Loucy (cell line): ENCODE measurements at regions not wholly inside any gene's neighbourhood (a gene's known extent, or its start where the extent isn't known, plus 50 kb on each side); places are given as distances from the start of the nearest gene placed in this dataset.

Source experiments
- H2AFZ ChIP-seq: fragments of 200-600 bp; sonication (generic); 2 replicates; pipeline ENCODE4 v1.6.0; 2016; ENCODE audit warnings: antibody characterized with exemption, mild to moderate bottlenecking, low read length, moderate library complexity
- H3F3A ChIP-seq: fragments of 200-600 bp; 2 replicates; pipeline ENCODE4 v1.6.0; 2016; ENCODE audit warnings: antibody characterized with exemption, low read depth, mild to moderate bottlenecking
- H3K27me3 ChIP-seq: fragments of 200-600 bp; sonication (generic); 2 replicates; pipeline ENCODE4 v1.6.1; 2014; ENCODE audit warnings: low read length, mild to moderate bottlenecking; ENCODE audit not compliant: insufficient read depth, poor library complexity, severe bottlenecking
- H3K36me3 ChIP-seq: fragments of 200-600 bp; sonication (generic); 2 replicates; pipeline ENCODE4 v1.6.1; 2016; ENCODE audit warnings: low read length; ENCODE audit not compliant: insufficient read depth
- H3K4me1 ChIP-seq: fragments of 200-600 bp; sonication (generic); 2 replicates; pipeline ENCODE4 v1.5.1; 2014; ENCODE audit warnings: low read length, mild to moderate bottlenecking; ENCODE audit not compliant: insufficient read depth, poor library complexity, severe bottlenecking
- H3K4me2 ChIP-seq: fragments of 200-600 bp; sonication (generic); 2 replicates; pipeline ENCODE4 v1.6.0; 2014; ENCODE audit warnings: antibody characterized with exemption, low read length, low read depth, mild to moderate bottlenecking; ENCODE audit not compliant: poor library complexity, severe bottlenecking
- H3K4me3 ChIP-seq: fragments of 200-600 bp; sonication (generic); 2 replicates; pipeline ENCODE4 v1.5.1; 2014; ENCODE audit warnings: low read length, mild to moderate bottlenecking, mixed read lengths; ENCODE audit not compliant: poor library complexity, severe bottlenecking
- H3K79me2 ChIP-seq: fragments of 200-600 bp; sonication (generic); 2 replicates; pipeline ENCODE4 v1.6.1; 2014; ENCODE audit warnings: low read length; ENCODE audit not compliant: insufficient read depth
- H3K9ac ChIP-seq: fragments of 200-600 bp; sonication (generic); 2 replicates; pipeline ENCODE4 v1.6.0; 2014; ENCODE audit warnings: mild to moderate bottlenecking, low read depth, low read length, moderate library complexity; ENCODE audit not compliant: poor library complexity, severe bottlenecking
- H3K9me2 ChIP-seq: fragments of 200-600 bp; sonication (generic); replicated peaks from 2 replicates; pipeline ENCODE4 v1.6.1; 2016; ENCODE audit warnings: low read depth, low read length, mixed read lengths
- H3K9me3 ChIP-seq: fragments of 200-600 bp; sonication (generic); 2 replicates; pipeline ENCODE4 v1.6.1; 2014; ENCODE audit warnings: mild to moderate bottlenecking, antibody characterized with exemption, low read length, low read depth; ENCODE audit not compliant: insufficient read depth
- H4K20me1 ChIP-seq: fragments of 200-600 bp; sonication (generic); 2 replicates; pipeline ENCODE4 v1.6.0; 2014; ENCODE audit warnings: antibody characterized with exemption, low read length, mild to moderate bottlenecking; ENCODE audit not compliant: insufficient read depth, poor library complexity, severe bottlenecking
- CTCF ChIP-seq: fragments of 200-600 bp; sonication (generic); conservative IDR thresholded peaks from 2 replicates; pipeline ENCODE4 v1.5.1; 2014; ENCODE audit warnings: mild to moderate bottlenecking, antibody characterized with exemption, low read length
- EZH2phosphoT487 ChIP-seq: fragments of 200-600 bp; IDR thresholded peaks from 2 replicates; pipeline ENCODE4 v1.6.1; 2018; ENCODE audit warnings: antibody characterized with exemption, mild to moderate bottlenecking, moderate library complexity, borderline replicate concordance

DNA sequence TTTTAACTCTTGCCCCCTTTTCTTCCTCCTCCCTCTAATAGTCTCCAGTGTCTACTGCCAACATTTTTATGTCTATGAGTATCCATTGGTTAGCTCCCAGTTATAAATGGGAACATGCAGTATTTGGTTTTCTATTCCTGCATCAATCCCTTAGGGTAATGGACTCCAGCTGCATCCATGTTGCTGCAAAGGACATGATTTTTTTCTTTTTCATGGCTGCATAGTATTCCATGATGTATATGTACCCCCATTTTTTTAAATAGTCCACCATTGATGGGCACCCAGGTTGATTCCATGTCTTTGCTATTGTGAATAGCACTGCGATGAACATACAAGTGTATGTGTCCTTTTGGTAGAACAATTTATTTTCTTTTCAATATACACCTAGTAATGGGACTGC lies 993.7 kb downstream of the EFNA5 start:
- Histone ChIP-seq H4K20me1 (no peaks in the 10 kb centered on the region), H3K4me1 (no peaks in the 10 kb centered on the region), H3F3A (no peaks in the 10 kb centered on the region), H3K36me3 (no peaks in the 10 kb centered on the region), H2AFZ (no peak overlapping the region), H3K9ac (no peak overlapping the region), H3K9me3 (no peaks in the 10 kb centered on the region), H3K4me2 (no peak overlapping the region), H3K9me2 (no peaks in the 10 kb centered on the region), H3K4me3 (no peak overlapping the region), H3K27me3 (no peaks in the 10 kb centered on the region), H3K79me2 (no peaks in the 10 kb centered on the region)
- TF ChIP-seq CTCF (no peak), EZH2phosphoT487 (no peak)

GRCh38 chr5:106675687-106676086 lies 995.0 kb downstream of the EFNA5 start:
- no peaks in the 10 kb centered on the region for H3K27me3 ChIP-seq
- H3K4me2 ChIP-seq, result no peak overlapping the region
- H3K4me1 ChIP-seq, result no peaks in the 10 kb centered on the region
- no peaks in the 10 kb centered on the region for H3K9me3 ChIP-seq
- H3K79me2 ChIP-seq, result no peaks in the 10 kb centered on the region
- H3K4me3 ChIP-seq, result no peak overlapping the region
- TF ChIP-seq CTCF (no peak), EZH2phosphoT487 (no peak)
- no peaks in the 10 kb centered on the region for H3K36me3 ChIP-seq
- no peaks in the 10 kb centered on the region for H4K20me1 ChIP-seq
- no peaks in the 10 kb centered on the region for H3F3A ChIP-seq
- H3K9ac ChIP-seq, result no peak overlapping the region
- H3K9me2 ChIP-seq, result no peaks in the 10 kb centered on the region
- H2AFZ ChIP-seq, result no peak overlapping the region

DNA sequence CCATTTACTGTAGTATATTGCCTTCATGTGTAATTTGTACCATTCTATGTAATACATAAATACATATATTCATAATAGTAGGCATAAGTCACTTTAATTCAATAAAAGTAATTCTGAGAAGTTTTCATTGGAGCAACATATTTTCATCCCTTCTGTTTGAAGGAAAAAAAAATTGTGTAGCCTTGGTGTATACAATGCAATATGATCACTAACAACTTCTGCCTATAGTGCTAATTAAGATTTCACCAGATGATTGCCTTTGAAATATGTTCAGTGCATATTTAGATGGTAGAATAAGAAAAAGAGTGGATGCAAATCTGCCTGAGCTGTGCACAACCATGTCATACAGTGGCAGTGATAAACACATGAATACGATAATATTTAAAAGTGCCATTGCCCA lies 996.8 kb downstream of the EFNA5 start:
- Histone ChIP-seq H4K20me1 (no peaks in the 10 kb centered on the region), H3K27me3 (no peaks in the 10 kb centered on the region), H3F3A (no peaks in the 10 kb centered on the region), H3K4me2 (no peak overlapping the region), H3K4me1 (no peaks in the 10 kb centered on the region), H3K36me3 (no peaks in the 10 kb centered on the region), H3K79me2 (no peaks in the 10 kb centered on the region), H3K9me2 (no peaks in the 10 kb centered on the region), H3K4me3 (no peak overlapping the region), H3K9ac (no peak overlapping the region), H3K9me3 (no peaks in the 10 kb centered on the region), H2AFZ (no peak overlapping the region)
- no peak for TF ChIP-seq EZH2phosphoT487
- TF ChIP-seq CTCF, result no peak
